HCT116 (cell line): ENCODE measurements at regions not wholly inside any gene's neighbourhood (a gene's known extent, or its start where the extent isn't known, plus 50 kb on each side); places are given as distances from the start of the nearest gene placed in this dataset.

ENCODE experiments used
- ATAC-seq: fragments of 200-7000 bp; cut with Tn5 transposase; 2 replicates; pipeline ENCODE4 v1.9.1; 2020; ENCODE audit warnings: mild to moderate bottlenecking, moderate library complexity
- BruUV-seq: library from RNA; stranded (reverse); fragments of 400-500 nt; replicated peaks from 2 replicates; lab custom pipeline; 2021; lab: Mats Ljungman, UMichigan
- CTCF ChIA-PET: fragments of 300-600 bp; sonication (Branson Sonifier 250); formaldehyde crosslinking; loops from one replicate; lab custom pipeline; 2021; ENCODE audit warnings: antibody characterized with exemption; lab: Charles Lee
- POLR2A ChIA-PET: fragments of 300-600, 350-600 bp; sonication (Branson Sonifier 250); formaldehyde crosslinking; loops from one replicate; lab custom pipeline; 2021; ENCODE audit warnings: antibody characterized with exemption; lab: Charles Lee
- RAD21 ChIA-PET, 2 experiments: fragments of 300-600 bp; sonication (Branson Sonifier 250); formaldehyde crosslinking; loops; one replicate each; lab custom pipeline; 2023; ENCODE audit warnings: low total read pairs in 2 of 2; ENCODE audit not compliant: uncharacterized antibody in 2 of 2, unreplicated experiment in 2 of 2, low non-redundant PET in 1 of 2; lab: Charles Lee
- DNase-seq: peaks from one replicate; pipeline ENCODE4 v3.0.0-alpha.2; 2010; ENCODE audit warnings: low read depth, low spot score
- H2AFZ ChIP-seq: fragments of 200-600 bp; shearing (Covaris generic), sonication (generic); 2 replicates; pipeline ENCODE4 v1.6.1; 2017; ENCODE audit warnings: low read depth, mixed run types, mixed read lengths, antibody characterized with exemption, low read length; ENCODE audit not compliant: poor library complexity, severe bottlenecking
- H3K27ac ChIP-seq: 2 replicates; pipeline ENCODE4 v1.5.1; 2012; ENCODE audit warnings: low read depth, low read length
- H3K27me3 ChIP-seq: fragments of 200-600 bp; sonication (generic); 2 replicates; pipeline ENCODE4 v1.6.1; 2016; ENCODE audit warnings: mixed run types, low read length, mixed read lengths; ENCODE audit not compliant: insufficient read depth
- H3K36me3 ChIP-seq, 2 experiments: fragments of 200-500 bp in 1 of 2; fragments of 200-600 bp in 1 of 2; sonication (Bioruptor generic) in 1 of 2; sonication (generic) in 1 of 2; 2 replicates each; pipeline versions ENCODE4 v1.5.1 to v1.6.1; 2014 to 2016; ENCODE audit warnings: low read length in 2 of 2, inconsistent platforms in 1 of 2, mixed read lengths in 1 of 2, mixed run types in 1 of 2; ENCODE audit not compliant: insufficient read depth in 2 of 2, control insufficient read depth in 1 of 2
- H3K4me1 ChIP-seq, 2 experiments: fragments of 200-600 bp in 1 of 2; sonication (generic) in 1 of 2; 2 replicates each; pipeline versions ENCODE4 v1.5.1 to v1.6.1; 2012 to 2017; ENCODE audit warnings: low read length in 2 of 2, inconsistent platforms in 1 of 2, mild to moderate bottlenecking in 1 of 2, mixed read lengths in 1 of 2, mixed run types in 1 of 2, moderate library complexity in 1 of 2; ENCODE audit not compliant: insufficient read depth in 2 of 2, control insufficient read depth in 1 of 2
- H3K4me2 ChIP-seq: fragments of 200-600 bp; sonication (generic); 2 replicates; pipeline ENCODE4 v1.6.1; 2017; ENCODE audit warnings: mixed run types, low read length, mixed read lengths
- H3K4me3 ChIP-seq, 2 experiments: fragments of 200-600 bp in 1 of 2; sonication (generic) in 1 of 2; replicated peaks in 1 of 2; 2 replicates each; pipeline ENCODE4 v1.5.1; 2011 to 2016; ENCODE audit warnings: low read length in 2 of 2, control low read depth in 1 of 2, low read depth in 1 of 2, mild to moderate bottlenecking in 1 of 2, mixed read lengths in 1 of 2, mixed run types in 1 of 2
- H3K79me2 ChIP-seq: fragments of 200-600 bp; sonication (generic); 2 replicates; pipeline ENCODE4 v1.6.1; 2017; ENCODE audit warnings: mild to moderate bottlenecking, mixed run types, low read length, moderate library complexity, mixed read lengths; ENCODE audit not compliant: insufficient read depth
- H3K9ac ChIP-seq: fragments of 200-600 bp; sonication (generic); 2 replicates; pipeline ENCODE4 v1.6.1; 2016; ENCODE audit warnings: low read length, mixed read lengths
- H3K9me2 ChIP-seq: fragments of 200-600 bp; sonication (generic), shearing (Covaris generic); 2 replicates; pipeline ENCODE4 v1.6.1; 2017; ENCODE audit warnings: mixed run types, mild to moderate bottlenecking, moderate library complexity; ENCODE audit not compliant: insufficient read depth
- H3K9me3 ChIP-seq, 2 experiments: fragments of 200-500 bp in 1 of 2; fragments of 200-600 bp in 1 of 2; sonication (Bioruptor generic) in 1 of 2; sonication (generic) in 1 of 2; 2 replicates each; pipeline ENCODE4 v1.6.1; 2014 to 2017; ENCODE audit warnings: low read length in 2 of 2, mixed read lengths in 2 of 2, inconsistent platforms in 1 of 2, low read depth in 1 of 2, mild to moderate bottlenecking in 1 of 2, mixed run types in 1 of 2, moderate library complexity in 1 of 2; ENCODE audit not compliant: control insufficient read depth in 1 of 2, insufficient read depth in 1 of 2
- H4K20me1 ChIP-seq: fragments of 200-600 bp; sonication (generic), shearing (Covaris generic); 2 replicates; pipeline ENCODE4 v1.6.1; 2017; ENCODE audit warnings: mixed run types, mild to moderate bottlenecking, moderate library complexity; ENCODE audit not compliant: insufficient read depth
- ATF3 ChIP-seq: IDR thresholded peaks from 2 replicates; pipeline ENCODE4 v1.6.1; 2012
- CBX3 ChIP-seq: IDR thresholded peaks from 2 replicates; pipeline ENCODE4 v1.6.1; 2012; ENCODE audit warnings: low read depth
- CEBPB ChIP-seq: IDR thresholded peaks from 2 replicates; pipeline ENCODE4 v1.6.1; 2012; ENCODE audit warnings: low read depth
- CTCF ChIP-seq, 3 experiments: fragments of 200-600 bp in 1 of 3; sonication (generic) in 1 of 3; IDR thresholded peaks in 2 of 3; conservative IDR thresholded peaks in 1 of 3; 2 replicates each; pipeline ENCODE4 v1.5.1; 2012 to 2017; ENCODE audit warnings: low read depth in 2 of 3, low read length in 2 of 3, antibody characterized with exemption in 1 of 3, borderline replicate concordance in 1 of 3, control low read depth in 1 of 3, mild to moderate bottlenecking in 1 of 3, mixed read lengths in 1 of 3, mixed run types in 1 of 3, moderate library complexity in 1 of 3; ENCODE audit not compliant: insufficient read depth in 1 of 3
- EGR1 ChIP-seq: IDR thresholded peaks from 2 replicates; pipeline ENCODE4 v1.6.1; 2012; ENCODE audit warnings: low read depth
- EZH2phosphoT487 ChIP-seq: fragments of 200-600 bp; IDR thresholded peaks from 2 replicates; pipeline ENCODE4 v1.6.1; 2018; ENCODE audit warnings: antibody characterized with exemption, borderline replicate concordance
- FOSL1 ChIP-seq: IDR thresholded peaks from 2 replicates; pipeline ENCODE4 v1.6.1; 2012; ENCODE audit warnings: low read depth
- JUND ChIP-seq: IDR thresholded peaks from 2 replicates; pipeline ENCODE4 v1.6.1; 2012
- MAX ChIP-seq: IDR thresholded peaks from 2 replicates; pipeline ENCODE4 v1.6.1; 2012
- POLR2A ChIP-seq: IDR thresholded peaks from 2 replicates; pipeline ENCODE4 v1.7.0; 2011; ENCODE audit warnings: borderline replicate concordance; ENCODE audit not compliant: insufficient read depth, insufficient read length; ENCODE audit errors: extremely low read depth
- POLR2AphosphoS5 ChIP-seq: IDR thresholded peaks from 2 replicates; pipeline ENCODE4 v1.6.1; 2011; ENCODE audit warnings: mild to moderate bottlenecking, low read depth, low read length, moderate library complexity
- RAD21 ChIP-seq: IDR thresholded peaks from 2 replicates; pipeline ENCODE4 v1.6.1; 2012; ENCODE audit warnings: low read depth, mild to moderate bottlenecking
- REST ChIP-seq: IDR thresholded peaks from 2 replicates; pipeline ENCODE4 v1.6.1; 2012; ENCODE audit warnings: low read depth
- SIN3A ChIP-seq: IDR thresholded peaks from 2 replicates; pipeline ENCODE4 v1.6.1; 2012; ENCODE audit warnings: low read depth
- SP1 ChIP-seq: IDR thresholded peaks from 2 replicates; pipeline ENCODE4 v1.6.1; 2012; ENCODE audit warnings: low read depth
- TCF7L2 ChIP-seq: IDR thresholded peaks from 2 replicates; pipeline ENCODE4 v1.7.0; 2011; ENCODE audit warnings: borderline replicate concordance, inconsistent platforms; ENCODE audit not compliant: insufficient read depth, insufficient read length; ENCODE audit errors: extremely low read depth
- YY1 ChIP-seq: IDR thresholded peaks from 2 replicates; pipeline ENCODE4 v1.6.1; 2011; ENCODE audit warnings: low read length, low read depth, moderate library complexity, mild to moderate bottlenecking; ENCODE audit not compliant: insufficient replicate concordance; ENCODE audit errors: extremely low read depth
- ZBTB33 ChIP-seq: IDR thresholded peaks from 2 replicates; pipeline ENCODE4 v1.6.1; 2011; ENCODE audit warnings: mild to moderate bottlenecking, low read length, moderate library complexity; ENCODE audit not compliant: insufficient replicate concordance; ENCODE audit errors: extremely low read depth
- ZFX ChIP-seq: fragments of 450-650 bp; IDR thresholded peaks from 2 replicates; pipeline ENCODE4 v1.6.1; 2017
- intact Hi-C: fragments of 100-400 bp; cut with micrococcal nuclease; formaldehyde crosslinking; loops from 2 replicates; pipeline ENCODE4 v1.10.0; 2022

GRCh38 chr4:130545596-130545995 is 1449.6 kb downstream of the C4orf33 start:
- DNase-seq, result no peak
- ATAC-seq, result no peak
- Histone ChIP-seq H3K4me2 (no peak overlapping the region), H4K20me1 (no peaks in the 10 kb centered on the region), H3K9ac (no peak overlapping the region), H2AFZ (no peak overlapping the region), H3K36me3 (no peaks in the 10 kb centered on the region), H3K4me1 (no peaks in the 10 kb centered on the region), H3K4me3 (no peak overlapping the region), H3K27ac (no peak overlapping the region), H3K27me3 (no peaks in the 10 kb centered on the region), H3K9me3 (no peaks in the 10 kb centered on the region; a peak in 1 of 4 replicates), H3K9me2 (no peaks in the 10 kb centered on the region), H3K79me2 (no peaks in the 10 kb centered on the region)
- ChIA-PET RAD21 (no interaction called here), POLR2A (no interaction called here), CTCF (no interaction called here)
- no TSS peak for BruUV-seq
- no peak for TF ChIP-seq REST
- no peak for TF ChIP-seq ZFX
- no peak for TF ChIP-seq EZH2phosphoT487
- TF ChIP-seq CTCF (IDR thresholded peaks at IDR 0.05 in 2 of 3, conservative IDR thresholded peaks at IDR 0.05 in 1 of 3; ENCODE audit: borderline replicate concordance in 1 of 3, insufficient read depth in 1 of 3, low read depth in 2 of 3, low read length in 2 of 3), result no peak
- TF ChIP-seq ZBTB33, result no peak
- TF ChIP-seq SIN3A, result no peak
- TF ChIP-seq RAD21, result no peak
- no peak for TF ChIP-seq EGR1
- TF ChIP-seq FOSL1, result no peak
- TF ChIP-seq CBX3, result no peak
- TF ChIP-seq POLR2A, result no peak
- no peak for TF ChIP-seq TCF7L2
- no peak for TF ChIP-seq CEBPB
- TF ChIP-seq ATF3, result no peak
- no peak for TF ChIP-seq YY1
- no peak for TF ChIP-seq POLR2AphosphoS5
- TF ChIP-seq SP1, result no peak
- TF ChIP-seq JUND, result no peak
- TF ChIP-seq MAX, result no peak
- intact Hi-C loops, result no loop called here
